OCI-LY7 (cell line): ENCODE measurements at regions not wholly inside any gene's neighbourhood (a gene's known extent, or its start where the extent isn't known, plus 50 kb on each side); places are given as distances from the start of the nearest gene placed in this dataset.

Experiments
- BruUV-seq: library from RNA; stranded (reverse); fragments of 400-500 nt; replicated peaks from 2 replicates; lab custom pipeline; 2021; lab: Mats Ljungman, UMichigan
- CTCF ChIA-PET: fragments of 300-600 bp; sonication (Branson Sonifier 250); formaldehyde crosslinking; loops from one replicate; lab custom pipeline; 2022; ENCODE audit warnings: antibody characterized with exemption; ENCODE audit not compliant: unreplicated experiment; lab: Charles Lee
- POLR2A ChIA-PET: fragments of 300-600 bp; sonication (Branson Sonifier 250); formaldehyde crosslinking; loops from one replicate; lab custom pipeline; 2022; ENCODE audit warnings: antibody characterized with exemption; lab: Charles Lee
- DNase-seq: peaks from one replicate; pipeline ENCODE4 v3.0.0-alpha.2; 2015; ENCODE audit warnings: low spot score
- H2AFZ ChIP-seq: fragments of 200-600 bp; sonication (generic), shearing (Covaris generic); 2 replicates; pipeline ENCODE4 v1.6.1; 2014; ENCODE audit warnings: mild to moderate bottlenecking, antibody characterized with exemption, low read length, moderate library complexity
- H3K27ac ChIP-seq: fragments of 200-600 bp; sonication (generic); 2 replicates; pipeline ENCODE4 v1.5.1; 2014; ENCODE audit warnings: mixed run types, low read depth, mild to moderate bottlenecking, moderate library complexity, low read length, inconsistent platforms; ENCODE audit not compliant: poor library complexity, severe bottlenecking
- H3K36me3 ChIP-seq: fragments of 200-600 bp; sonication (generic); 2 replicates; pipeline ENCODE4 v1.6.1; 2014; ENCODE audit warnings: mild to moderate bottlenecking, antibody characterized with exemption, low read length, moderate library complexity, mixed read lengths; ENCODE audit not compliant: insufficient read depth
- H3K4me1 ChIP-seq: fragments of 200-600 bp; sonication (generic); 2 replicates; pipeline ENCODE4 v1.5.1; 2014; ENCODE audit warnings: mild to moderate bottlenecking, low read length; ENCODE audit not compliant: insufficient read depth, poor library complexity, severe bottlenecking
- H3K4me2 ChIP-seq: fragments of 200-600 bp; sonication (generic); 2 replicates; pipeline ENCODE4 v1.6.1; 2014; ENCODE audit warnings: mild to moderate bottlenecking, low read length
- H3K4me3 ChIP-seq: fragments of 200-600 bp; sonication (generic); 2 replicates; pipeline ENCODE4 v1.5.1; 2014; ENCODE audit warnings: mild to moderate bottlenecking, low read depth, low read length; ENCODE audit not compliant: poor library complexity, severe bottlenecking
- H3K79me2 ChIP-seq: fragments of 200-600 bp; sonication (generic); 2 replicates; pipeline ENCODE4 v1.6.1; 2016; ENCODE audit warnings: low read depth, mild to moderate bottlenecking, low read length, moderate library complexity, mixed read lengths; ENCODE audit not compliant: insufficient read depth
- H3K9me2 ChIP-seq: fragments of 200-600 bp; sonication (generic); 2 replicates; pipeline ENCODE4 v1.6.1; 2016; ENCODE audit warnings: mild to moderate bottlenecking, low read length, mixed read lengths; ENCODE audit not compliant: insufficient read depth
- H3K9me3 ChIP-seq: fragments of 200-600 bp; sonication (generic); 2 replicates; pipeline ENCODE4 v1.6.1; 2014; ENCODE audit warnings: mild to moderate bottlenecking, mixed run types, low read length, mixed read lengths
- H4K20me1 ChIP-seq: fragments of 200-600 bp; sonication (generic); 2 replicates; pipeline ENCODE4 v1.6.1; 2014; ENCODE audit warnings: mild to moderate bottlenecking, antibody characterized with exemption, low read length, moderate library complexity, mixed read lengths; ENCODE audit not compliant: insufficient read depth
- EZH2phosphoT487 ChIP-seq: fragments of 200-600 bp; sonication (generic); IDR thresholded peaks from 2 replicates; pipeline ENCODE4 v1.6.1; 2018; ENCODE audit warnings: low read depth, borderline replicate concordance, mild to moderate bottlenecking, mixed run types, antibody characterized with exemption, low read length, moderate library complexity, mixed read lengths
- intact Hi-C: fragments of 100-400 bp; cut with micrococcal nuclease; formaldehyde crosslinking; loops from one replicate; pipeline ENCODE4 v1.10.0; 2022; ENCODE audit not compliant: unreplicated experiment
- TF ChIP-seq, protein P1 (sequence below): fragments of 200-600 bp; sonication (generic); conservative IDR thresholded peaks from 2 replicates; pipeline ENCODE4 v1.5.1; 2014; ENCODE audit warnings: mild to moderate bottlenecking, antibody characterized with exemption, low read length, moderate library complexity, mixed read lengths

DNA sequence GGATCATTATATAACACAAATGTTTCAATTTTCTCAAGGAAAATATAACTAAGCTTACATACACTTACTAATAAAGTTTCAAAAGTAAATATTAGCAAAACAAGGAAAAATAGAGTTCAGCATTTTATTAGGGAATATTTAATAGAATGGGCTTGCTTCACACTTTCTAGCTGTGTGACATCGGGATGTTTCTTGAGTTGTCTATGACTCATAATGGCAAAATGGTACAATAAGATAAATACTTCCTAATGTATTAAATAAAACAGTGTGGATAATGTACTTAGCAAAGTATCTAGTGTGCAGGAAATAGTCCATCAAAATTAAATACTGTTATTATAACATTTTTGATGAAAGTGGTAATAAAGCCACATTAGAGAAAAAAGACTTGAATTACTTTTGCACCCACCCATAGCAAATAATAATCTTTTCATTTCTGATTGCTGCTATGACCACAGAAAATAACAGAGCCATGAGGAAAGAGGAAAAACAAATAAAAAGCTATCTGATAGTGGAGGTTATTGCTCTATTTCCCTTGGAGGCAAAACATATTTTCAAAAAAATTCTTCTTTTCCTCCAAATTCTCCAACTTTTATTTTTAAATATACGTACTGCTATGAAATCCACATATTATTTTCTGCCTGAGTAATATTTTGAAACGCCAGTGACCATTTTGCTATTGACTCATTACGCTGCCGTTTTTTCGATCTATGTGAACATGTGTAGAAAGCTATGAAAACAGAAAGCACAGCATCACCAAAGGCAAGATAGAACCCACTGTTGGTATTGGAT lies 272.9 kb upstream of the KLF6 start:
- no peak overlapping the region for H2AFZ ChIP-seq

DNA sequence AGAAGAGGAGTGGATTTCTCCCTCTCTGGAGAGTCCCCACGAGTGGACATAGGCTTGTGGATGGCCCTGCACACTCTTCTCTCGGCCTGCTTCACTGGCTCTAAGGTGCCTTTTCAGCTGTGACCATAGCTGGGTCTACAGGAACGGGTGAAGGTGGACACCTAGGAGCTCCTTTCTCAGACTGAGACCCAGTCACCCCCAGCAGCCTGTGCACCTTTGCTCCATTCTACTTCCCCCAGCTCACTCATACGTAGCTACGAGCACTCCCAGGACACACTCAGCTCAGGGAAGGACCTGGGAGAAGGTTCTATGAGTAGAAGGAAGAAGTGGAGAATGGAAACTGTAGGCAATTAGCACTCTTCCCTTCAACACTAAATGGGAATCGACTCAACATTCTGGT lies 272.0 kb upstream of the KLF6 start:
- DNase-seq = no peak
- Histone ChIP-seq H3K4me2 (no peak overlapping the region), H3K27ac (no peak overlapping the region), H3K4me1 (peaks cover 16% of the 10 kb centered on the region), H3K4me3 (no peak overlapping the region), H3K36me3 (no peaks in the 10 kb centered on the region), H3K79me2 (no peaks in the 10 kb centered on the region), H4K20me1 (no peaks in the 10 kb centered on the region), H2AFZ (no peak overlapping the region), H3K9me3 (no peaks in the 10 kb centered on the region), H3K9me2 (no peaks in the 10 kb centered on the region)
- intact Hi-C loops = no loop called here
- ChIA-PET CTCF (interaction anchor here (0.6 kb wide), 1 partner anchor 17 kb away, joined by 3 read pairs; no protein-coding TSS in a partner anchor), POLR2A (interaction anchor here (0.8 to 1.1 kb wide), 2 partner anchors 9 to 16 kb away, joined by 3 read pairs; no protein-coding TSS in a partner anchor)
- no TSS peak for BruUV-seq
- TF ChIP-seq, protein P1, sequence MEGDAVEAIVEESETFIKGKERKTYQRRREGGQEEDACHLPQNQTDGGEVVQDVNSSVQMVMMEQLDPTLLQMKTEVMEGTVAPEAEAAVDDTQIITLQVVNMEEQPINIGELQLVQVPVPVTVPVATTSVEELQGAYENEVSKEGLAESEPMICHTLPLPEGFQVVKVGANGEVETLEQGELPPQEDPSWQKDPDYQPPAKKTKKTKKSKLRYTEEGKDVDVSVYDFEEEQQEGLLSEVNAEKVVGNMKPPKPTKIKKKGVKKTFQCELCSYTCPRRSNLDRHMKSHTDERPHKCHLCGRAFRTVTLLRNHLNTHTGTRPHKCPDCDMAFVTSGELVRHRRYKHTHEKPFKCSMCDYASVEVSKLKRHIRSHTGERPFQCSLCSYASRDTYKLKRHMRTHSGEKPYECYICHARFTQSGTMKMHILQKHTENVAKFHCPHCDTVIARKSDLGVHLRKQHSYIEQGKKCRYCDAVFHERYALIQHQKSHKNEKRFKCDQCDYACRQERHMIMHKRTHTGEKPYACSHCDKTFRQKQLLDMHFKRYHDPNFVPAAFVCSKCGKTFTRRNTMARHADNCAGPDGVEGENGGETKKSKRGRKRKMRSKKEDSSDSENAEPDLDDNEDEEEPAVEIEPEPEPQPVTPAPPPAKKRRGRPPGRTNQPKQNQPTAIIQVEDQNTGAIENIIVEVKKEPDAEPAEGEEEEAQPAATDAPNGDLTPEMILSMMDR = no peak
- no peak for TF ChIP-seq EZH2phosphoT487

More for the DNA sequence above, 272.9 kb upstream of the KLF6 start:
- TF ChIP-seq EZH2phosphoT487 = no peak
- TF ChIP-seq, protein P1 = no peak
- Histone ChIP-seq H3K4me2 (no peak overlapping the region), H3K9me2 (no peaks in the 10 kb centered on the region), H3K9me3 (no peaks in the 10 kb centered on the region), H3K79me2 (no peaks in the 10 kb centered on the region), H3K36me3 (no peaks in the 10 kb centered on the region), H3K4me1 (peaks cover 16% of the 10 kb centered on the region), H4K20me1 (no peaks in the 10 kb centered on the region), H3K4me3 (no peak overlapping the region), H3K27ac (no peak overlapping the region)
- intact Hi-C loops = no loop called here
- CTCF ChIA-PET = no interaction called here
- no peak for DNase-seq
- BruUV-seq = no TSS peak
- POLR2A ChIA-PET = interaction anchor here (0.7 to 1.1 kb wide), 2 partner anchors 8 to 12 kb away, joined by 3 read pairs; no protein-coding TSS in a partner anchor
